AG04450 (cell line): ENCODE measurements at regions not wholly inside any gene's neighbourhood (a gene's known extent, or its start where the extent isn't known, plus 50 kb on each side); places are given as distances from the start of the nearest gene placed in this dataset.

Experiments used
- CTCF ChIA-PET: fragments of 300-600, 350-600 bp; formaldehyde crosslinking; extraction: SDS; loops from one replicate; lab custom pipeline; 2022; ENCODE audit warnings: antibody characterized with exemption, inconsistent platforms; lab: Charles Lee
- POLR2A ChIA-PET: fragments of 350-600 bp; formaldehyde crosslinking; extraction: SDS; loops from one replicate; lab custom pipeline; 2021; ENCODE audit warnings: antibody characterized with exemption, inconsistent platforms; lab: Yijun Ruan, JAX
- DNase-seq: peaks from one replicate; pipeline ENCODE4 v3.0.0-alpha.2; 2011; ENCODE audit warnings: low read depth, low spot score
- H3K27ac ChIP-seq: one replicate; pipeline ENCODE4 v1.5.1; 2012; ENCODE audit warnings: low read depth, low read length, control low read depth
- H3K27me3 ChIP-seq: one replicate; pipeline ENCODE4 v1.6.0; 2012; ENCODE audit warnings: low read length; ENCODE audit not compliant: control insufficient read depth, insufficient read depth
- H3K4me3 ChIP-seq: 2 replicates; pipeline ENCODE4 v1.5.1; 2011; ENCODE audit warnings: mild to moderate bottlenecking, low read depth, low read length, control low read depth
- H3K9me3 ChIP-seq: 2 replicates; pipeline ENCODE4 v1.5.1; 2012; ENCODE audit warnings: low read length; ENCODE audit not compliant: control insufficient read depth, insufficient read depth
- CTCF ChIP-seq: IDR thresholded peaks from 2 replicates; pipeline ENCODE4 v1.5.1; 2011; ENCODE audit warnings: low read depth, low read length, control low read depth, inconsistent platforms

GRCh38 chr18:40955351-40955750, 999.7 kb upstream of the PIK3C3 start:
- CTCF ChIA-PET = no interaction called here
- POLR2A ChIA-PET = no interaction called here
- no peak for DNase-seq
- TF ChIP-seq CTCF = no peak
- no peaks in the 10 kb centered on the region for H3K27me3 ChIP-seq
- peaks cover 5% of the 10 kb centered on the region; the same call in 1 of the 2 replicates for H3K9me3 ChIP-seq
- no peak overlapping the region for H3K27ac ChIP-seq
- no peak overlapping the region for H3K4me3 ChIP-seq

- ChIA-PET POLR2A (no interaction called here), CTCF (no interaction called here)
- Histone ChIP-seq H3K4me3 (no peak overlapping the region), H3K9me3 (peaks cover 5% of the 10 kb centered on the region; the same call in 1 of the 2 replicates), H3K27ac (no peak overlapping the region), H3K27me3 (no peaks in the 10 kb centered on the region)
- TF ChIP-seq CTCF = no peak
- DNase-seq = no peak
Observed at GRCh38 chr18:40949114-40949950, 1005.7 kb upstream of the PIK3C3 start.

DNA sequence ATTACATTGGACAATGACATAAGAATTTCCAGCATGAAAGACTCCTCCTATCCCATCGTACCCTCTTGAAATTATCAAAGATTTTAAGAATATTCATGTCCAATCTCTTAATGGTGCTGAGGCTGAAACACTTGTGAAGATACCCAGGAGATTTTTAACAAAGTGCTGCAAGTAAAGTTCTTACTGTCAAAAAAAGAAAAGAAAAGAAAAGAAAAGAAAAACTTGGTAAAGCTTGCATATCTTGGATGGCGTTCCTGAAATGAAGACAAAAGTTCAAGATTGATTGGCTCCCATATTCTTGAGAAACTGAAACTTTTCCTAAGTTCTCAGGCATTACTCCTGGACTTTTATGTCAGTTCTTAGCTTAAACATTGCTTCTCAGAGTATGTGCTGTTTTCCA, 1010.5 kb upstream of the PIK3C3 start:
- ChIA-PET POLR2A (no interaction called here), CTCF (interaction anchor here (1.5 kb wide), 1 partner anchor 9 kb away, joined by 4 read pairs; no protein-coding TSS in a partner anchor)
- Histone ChIP-seq H3K9me3 (peaks cover 1% of the 10 kb centered on the region; the same call in 1 of the 2 replicates), H3K4me3 (no peak overlapping the region), H3K27ac (no peak overlapping the region), H3K27me3 (no peaks in the 10 kb centered on the region)
- no peak for TF ChIP-seq CTCF
- DNase-seq = no peak

DNA sequence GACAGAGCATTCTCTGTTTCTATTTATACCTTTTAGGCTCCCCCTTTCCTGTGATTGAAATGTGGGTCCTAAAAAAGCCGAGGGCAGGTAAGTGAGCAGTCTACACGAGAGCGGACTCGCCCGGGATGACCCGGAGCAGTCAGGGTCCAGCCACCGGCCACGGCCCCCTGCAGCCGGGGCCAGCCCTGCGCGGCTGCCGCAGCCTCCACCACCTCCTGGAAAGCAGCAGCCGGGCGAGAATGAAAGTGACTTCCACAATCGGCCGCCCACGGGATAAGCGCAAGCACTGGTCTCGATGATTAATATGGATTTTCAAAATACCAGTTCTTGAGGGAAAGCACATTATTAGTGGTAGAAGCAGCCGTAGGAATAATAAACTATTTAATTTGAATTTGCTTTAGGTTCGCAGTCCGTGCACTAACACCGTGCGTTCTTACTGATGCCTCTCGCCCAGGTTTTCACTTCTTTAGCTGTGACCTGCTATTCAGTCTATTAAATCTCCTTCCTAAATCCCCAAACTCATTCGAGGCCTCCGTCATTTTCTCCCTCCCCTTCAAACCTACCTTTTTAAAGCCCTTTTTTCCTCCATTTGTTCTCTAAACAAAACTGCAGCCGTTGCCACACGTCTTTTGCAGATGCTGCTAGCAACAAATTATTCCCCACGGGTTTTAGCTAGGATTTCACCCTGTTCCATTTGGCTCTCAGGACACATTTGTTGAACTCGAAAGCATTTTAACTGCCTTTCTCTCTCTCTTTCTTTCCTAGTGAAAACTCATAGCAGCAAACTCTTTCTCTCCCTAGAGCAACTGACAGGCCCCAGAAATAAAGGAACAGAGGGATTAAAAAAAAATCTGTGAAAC, 1015.1 kb upstream of the PIK3C3 start:
- H3K9me3 ChIP-seq = peaks cover 5% of the 10 kb centered on the region; the same call in 1 of the 2 replicates
- H3K4me3 ChIP-seq = no peak overlapping the region
- CTCF ChIA-PET = no interaction called here
- no peak for TF ChIP-seq CTCF
- POLR2A ChIA-PET = no interaction called here
- no peak for DNase-seq
- H3K27ac ChIP-seq = no peak overlapping the region
- no peaks in the 10 kb centered on the region for H3K27me3 ChIP-seq

DNA sequence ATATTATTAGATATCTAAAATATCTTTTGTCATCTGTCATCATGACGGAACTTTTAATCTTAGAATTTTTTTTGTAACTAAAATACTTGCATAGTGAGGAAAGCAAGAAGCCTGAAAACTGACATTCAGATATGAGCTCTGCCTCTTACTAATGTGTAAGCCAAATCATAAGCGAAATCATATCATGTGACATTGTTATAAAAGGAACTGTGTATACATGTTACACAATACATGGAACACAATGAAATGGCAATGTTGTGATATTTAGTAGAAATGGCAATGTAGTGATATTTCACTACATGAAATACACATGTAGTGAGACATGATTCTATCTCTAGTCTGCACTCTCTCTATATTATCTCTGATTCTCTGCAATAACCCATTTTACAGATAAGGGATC, 1016.4 kb upstream of the PIK3C3 start:
- Histone ChIP-seq H3K27me3 (no peaks in the 10 kb centered on the region), H3K27ac (no peak overlapping the region), H3K4me3 (no peak overlapping the region), H3K9me3 (peaks cover 5% of the 10 kb centered on the region; the same call in 1 of the 2 replicates)
- CTCF ChIA-PET = no interaction called here
- POLR2A ChIA-PET = no interaction called here
- TF ChIP-seq CTCF = no peak
- DNase-seq = no peak
